ENCODE measurements at regions not wholly inside any gene's neighbourhood (a gene's known extent, or its start where the extent isn't known, plus 50 kb on each side); places are given as distances from the start of the nearest gene placed in this dataset.
"Not testable (repeated sequence)": the region's sequence is repeated elsewhere in the genome, so short reads cannot be mapped to it uniquely, and the experiment has no call there.

DNA sequence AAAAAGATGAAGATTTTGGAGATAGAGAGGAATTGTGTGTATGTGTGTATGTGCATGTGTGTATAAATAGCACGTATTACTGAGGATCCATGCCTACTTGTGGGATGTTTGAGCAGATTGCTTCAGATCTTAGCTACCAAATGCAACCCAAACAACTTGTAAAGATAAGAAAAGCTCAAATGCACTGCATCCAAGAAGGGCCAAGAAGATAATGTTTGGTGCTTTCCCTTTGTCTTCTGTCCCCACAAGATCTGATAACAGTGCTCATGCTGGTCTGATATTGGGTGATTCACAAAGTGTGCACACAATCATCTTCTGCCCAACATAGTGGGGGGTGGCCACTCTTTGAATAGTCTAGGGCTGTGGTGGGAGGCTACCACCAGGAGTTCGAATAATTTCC is 284.8 kb upstream of the CYRIA start:
- no peak for DNase-seq

GRCh38 chr2:16948710-16949109 is 283.1 kb upstream of the CYRIA start:
- no peak for DNase-seq

DNA sequence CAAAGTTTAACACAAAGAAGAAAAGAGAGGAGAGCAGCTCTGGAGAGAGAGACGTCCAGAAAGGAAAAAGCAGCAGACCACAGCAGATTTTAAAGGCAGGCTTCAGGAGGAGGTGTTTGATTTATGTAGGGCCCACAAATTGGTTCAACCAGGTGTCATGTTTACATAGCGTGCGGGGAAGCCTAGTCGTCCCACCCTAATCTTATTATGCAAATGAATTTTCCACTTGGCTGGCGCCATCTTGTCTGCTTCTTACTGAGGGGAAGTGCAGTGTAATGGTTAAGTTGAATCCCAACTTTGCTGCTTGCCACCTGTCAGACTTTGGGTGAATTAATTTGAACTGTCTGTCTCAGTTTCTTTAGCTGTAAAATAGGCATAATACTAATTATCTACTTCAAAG is 282.4 kb upstream of the CYRIA start:
- peak; percentile 71 for DNase-seq

DNA sequence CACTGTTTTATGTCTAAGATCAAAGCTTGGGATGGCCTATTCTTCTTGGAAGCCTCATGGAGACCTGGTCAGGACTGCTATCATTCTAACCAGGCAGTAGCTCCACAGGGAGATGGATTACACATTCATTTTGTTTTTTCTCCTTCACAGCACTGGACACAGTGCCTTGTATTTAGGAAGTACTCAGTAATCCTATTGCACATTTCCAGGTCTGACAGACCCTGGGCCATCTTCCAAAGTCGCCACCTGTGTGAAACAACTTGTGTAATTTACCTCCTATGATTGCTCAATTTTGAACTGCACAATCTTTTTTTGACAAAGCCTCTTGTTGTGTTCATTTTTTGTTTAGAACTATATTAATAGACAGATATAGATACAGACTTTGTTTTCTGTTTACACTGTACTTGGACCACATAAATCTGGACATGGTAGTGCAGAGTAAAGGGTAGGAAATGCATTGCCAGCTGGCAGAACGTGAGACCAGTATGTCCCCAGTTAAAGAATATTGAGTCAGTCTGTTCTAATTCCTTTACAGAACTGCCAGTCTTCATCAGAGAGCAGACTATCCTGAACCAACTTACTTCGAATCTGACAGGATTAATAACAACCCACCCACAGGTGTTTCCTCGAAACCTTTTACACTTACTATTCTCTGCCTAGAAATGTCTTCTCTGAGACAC is 277.8 kb upstream of the CYRIA start:
- no peak for DNase-seq

- DNase-seq, result no peak
These were observed 274.6 kb upstream of the CYRIA start for GRCh38 chr2:16940214-16940613.

- no peak for DNase-seq
These were observed 274.1 kb upstream of the CYRIA start for GRCh38 chr2:16939771-16940170.

GRCh38 chr2:16933355-16933754 is 267.7 kb upstream of the CYRIA start:
- DNase-seq, result no peak

DNA sequence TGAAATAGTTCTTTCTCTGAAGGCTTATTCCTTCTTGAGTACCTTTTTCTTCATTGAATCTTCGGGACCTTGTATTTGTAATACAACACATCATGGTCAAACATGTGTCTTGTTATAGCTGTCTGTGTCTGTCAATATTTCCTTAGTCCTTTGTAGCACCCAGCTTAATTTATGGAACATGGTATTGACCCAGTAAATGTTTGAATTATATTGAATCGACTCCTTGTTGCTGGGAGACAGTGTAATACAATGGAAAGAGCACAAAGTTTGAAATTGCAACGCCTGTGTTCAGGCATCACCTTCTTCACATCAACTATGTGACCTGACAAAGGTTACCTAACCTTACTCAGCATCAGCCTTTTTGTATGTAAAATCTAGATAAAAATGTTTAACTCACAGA is 267.2 kb upstream of the CYRIA start:
- DNase-seq, result no peak

DNA sequence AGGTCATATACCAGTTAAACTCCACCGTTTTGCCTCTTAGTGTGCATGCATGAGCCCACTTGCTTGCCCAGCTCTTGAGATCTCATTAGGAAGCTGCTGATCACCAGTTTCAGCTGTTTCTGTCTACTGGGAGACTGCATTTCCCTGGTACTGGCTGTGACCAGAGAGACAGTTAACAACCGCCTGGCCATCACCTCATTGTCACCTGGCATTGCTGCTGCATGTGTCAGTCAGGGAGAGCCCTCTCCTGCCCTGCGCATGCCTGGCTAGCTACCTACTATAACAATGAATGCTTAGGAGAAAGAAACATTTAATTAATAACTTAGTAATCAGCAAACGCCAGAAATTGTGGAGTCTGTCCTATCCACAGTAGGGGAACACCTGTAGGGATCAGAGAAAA is 265.8 kb upstream of the CYRIA start:
- DNase-seq, result no peak

GRCh38 chr2:16927398-16927797 is 261.8 kb upstream of the CYRIA start:
- DNase-seq, result no peak

DNA sequence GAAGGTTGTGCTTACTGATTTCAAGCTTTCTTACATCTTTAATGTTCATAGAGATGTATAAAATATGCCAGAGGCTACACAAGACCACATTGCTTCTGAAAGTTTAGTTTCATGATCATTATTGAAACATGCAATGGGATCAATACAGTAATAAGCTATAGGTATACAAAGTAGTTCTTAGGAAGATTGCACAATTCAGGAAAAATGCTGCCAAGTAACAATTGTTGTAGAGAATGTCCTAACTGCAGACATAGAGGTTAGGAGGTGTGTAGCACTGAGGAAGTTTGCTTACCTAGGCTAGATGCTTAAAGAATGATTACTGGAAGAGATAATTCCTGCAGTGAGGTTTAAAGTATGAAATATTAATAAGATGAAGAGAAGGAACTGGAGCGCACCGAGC is 259.5 kb upstream of the CYRIA start:
- no peak for DNase-seq

DNA sequence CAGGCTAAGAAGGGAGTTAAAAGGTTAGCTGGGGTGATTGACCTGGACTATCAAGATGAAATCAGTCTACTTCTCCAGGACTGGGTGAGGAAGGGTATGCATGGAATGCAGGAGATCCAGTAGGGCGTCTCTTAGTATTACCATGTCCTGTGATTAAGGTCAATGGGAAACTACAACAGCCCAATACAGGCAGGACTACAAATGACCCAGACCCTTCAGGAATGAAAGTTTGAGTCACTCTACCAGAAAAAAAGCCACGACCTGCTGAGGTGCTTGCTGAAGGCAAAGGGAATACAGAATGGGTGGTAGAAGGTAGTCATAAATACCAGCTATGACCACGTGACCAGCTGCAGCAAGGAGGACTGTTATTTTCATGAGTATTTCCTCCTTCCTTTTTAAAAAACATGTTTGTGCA is 249.7 kb upstream of the CYRIA start:
- not testable (repeated sequence) for DNase-seq

GRCh38 chr2:16911746-16912145 is 246.1 kb upstream of the CYRIA start:
- no peak for DNase-seq

DNA sequence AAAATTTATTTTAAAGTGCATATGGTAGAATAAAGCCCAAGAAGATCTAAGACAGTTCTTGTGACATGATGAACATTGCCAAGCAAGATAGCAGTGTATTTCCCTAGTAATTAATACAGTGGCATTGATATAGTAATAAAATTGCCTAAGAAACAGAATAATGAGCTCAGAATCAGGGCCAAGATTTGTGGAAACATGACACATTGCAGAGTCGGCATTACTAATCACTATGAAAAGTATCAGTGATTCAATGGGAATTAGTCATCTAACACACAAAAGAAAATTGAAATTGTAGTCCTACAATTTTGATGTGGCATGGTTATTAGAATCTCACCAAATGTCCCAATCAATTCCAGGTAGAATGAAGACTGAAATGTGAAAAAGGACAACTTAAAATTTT is 243.0 kb upstream of the CYRIA start:
- no peak for DNase-seq

DNA sequence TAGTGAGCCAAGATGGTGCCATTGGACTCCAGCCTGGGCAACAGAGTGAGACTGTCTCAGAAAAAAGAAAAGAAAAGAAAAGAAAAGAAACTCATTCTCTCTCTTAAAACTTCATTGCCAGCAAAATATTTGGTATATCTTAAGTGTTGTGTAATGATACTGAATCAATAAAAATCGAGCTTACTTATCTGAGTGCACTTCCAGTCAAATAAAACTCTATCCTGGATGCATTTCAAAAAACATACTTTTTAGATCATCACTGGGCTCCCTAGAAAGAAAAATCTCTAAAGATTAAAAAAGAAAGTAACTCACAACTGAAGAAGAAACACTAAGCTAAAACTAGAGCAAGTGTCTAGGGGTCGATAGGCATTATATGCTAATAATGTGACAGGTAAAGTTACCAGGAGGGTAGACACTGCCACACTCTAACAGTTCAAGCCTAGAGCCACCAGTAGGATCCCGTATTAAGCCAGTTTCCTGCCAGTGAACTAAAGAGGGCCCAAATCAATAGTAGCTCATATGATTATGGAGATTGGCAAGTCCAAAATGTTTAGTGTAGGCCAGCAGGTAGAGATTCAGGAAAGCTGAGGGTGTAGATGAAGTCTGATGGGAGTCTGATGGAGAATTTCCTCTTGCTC is 242.1 kb upstream of the CYRIA start:
- no peak for DNase-seq

GRCh38 chr2:16905325-16905724 is 239.7 kb upstream of the CYRIA start:
- not testable (repeated sequence) for DNase-seq

- DNase-seq, result no peak
These were observed 234.9 kb upstream of the CYRIA start for GRCh38 chr2:16900405-16901025.

GRCh38 chr2:16899958-16900357 is 234.3 kb upstream of the CYRIA start:
- no peak for DNase-seq

- no peak for DNase-seq
These were observed 224.4 kb upstream of the CYRIA start for GRCh38 chr2:16890081-16890480.

DNA sequence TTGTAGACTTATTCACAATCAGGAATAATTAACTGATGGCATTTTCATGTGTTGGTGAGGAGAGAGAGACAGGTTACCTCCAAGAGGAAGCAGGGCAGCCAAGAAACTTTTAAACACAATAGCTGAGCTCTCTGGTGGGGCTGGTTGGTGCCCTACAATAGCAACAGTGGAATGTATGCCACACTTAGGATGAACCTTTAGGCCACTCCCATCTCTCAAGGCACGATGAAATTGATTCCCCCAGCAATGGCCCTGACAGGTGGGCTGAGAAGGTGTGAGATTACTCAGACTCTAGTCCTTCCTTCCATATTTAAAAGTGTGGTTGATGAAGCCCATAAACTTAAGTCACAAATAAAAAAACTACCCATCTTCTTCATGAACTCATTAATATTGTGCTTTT is 219.4 kb upstream of the CYRIA start:
- DNase-seq, result no peak

DNA sequence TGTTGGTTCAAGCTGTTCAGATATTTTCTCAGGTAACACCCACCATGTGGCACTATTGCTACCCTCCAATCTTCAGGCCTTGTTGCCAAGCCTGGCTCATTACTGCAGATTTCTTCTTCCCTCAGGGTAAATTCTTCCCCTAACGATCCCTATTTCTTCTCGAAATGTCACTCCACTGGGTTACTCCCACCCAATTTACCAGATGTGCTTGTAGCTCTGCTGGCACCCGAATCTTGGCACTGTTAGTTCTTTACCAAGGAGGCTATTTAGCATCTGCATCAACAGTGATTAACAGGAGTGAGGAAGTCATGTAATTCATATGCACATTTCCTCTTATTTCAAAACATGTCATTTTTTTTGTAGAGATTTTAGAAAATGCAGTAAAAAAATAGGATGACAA is 217.1 kb upstream of the CYRIA start:
- DNase-seq, result no peak

DNA sequence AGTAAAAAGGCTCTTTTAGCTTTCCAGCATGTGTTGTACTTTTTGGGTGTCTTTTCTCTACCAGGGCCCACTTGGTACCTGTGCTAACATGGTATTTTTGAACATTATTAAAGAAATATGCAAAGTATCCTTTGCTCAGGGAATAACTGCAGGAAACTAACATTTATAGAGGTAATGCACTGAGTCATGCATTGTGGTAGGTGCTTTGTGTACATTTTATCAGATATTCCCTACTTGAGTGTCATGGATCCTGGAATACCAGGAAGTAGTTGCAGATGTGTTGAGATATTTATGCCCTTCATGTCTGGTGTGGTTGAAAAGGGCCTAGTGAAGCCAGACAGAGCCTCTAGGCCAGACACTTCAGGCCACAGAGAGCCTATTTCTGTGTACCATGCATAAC is 215.5 kb upstream of the CYRIA start:
- no peak for DNase-seq

DNA sequence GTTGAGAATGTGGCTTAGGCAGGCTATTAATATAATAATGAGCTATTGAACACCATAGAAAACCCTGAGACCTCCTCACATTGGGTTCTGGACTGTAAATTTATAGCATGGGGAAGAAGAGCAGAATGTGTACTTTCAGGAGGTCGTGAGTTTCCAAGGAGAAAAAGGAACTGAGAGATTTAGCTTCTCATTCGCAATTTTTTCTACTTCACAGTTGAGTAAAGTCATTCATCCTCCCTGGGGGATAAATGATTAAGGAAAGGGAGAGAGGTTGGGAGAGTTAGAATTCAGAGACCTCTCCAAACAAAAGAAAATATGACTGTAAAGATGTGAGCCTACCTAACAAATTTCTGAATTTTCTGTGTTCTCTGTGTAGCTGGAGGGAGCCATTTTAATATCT is 205.8 kb upstream of the CYRIA start:
- no peak for DNase-seq

DNA sequence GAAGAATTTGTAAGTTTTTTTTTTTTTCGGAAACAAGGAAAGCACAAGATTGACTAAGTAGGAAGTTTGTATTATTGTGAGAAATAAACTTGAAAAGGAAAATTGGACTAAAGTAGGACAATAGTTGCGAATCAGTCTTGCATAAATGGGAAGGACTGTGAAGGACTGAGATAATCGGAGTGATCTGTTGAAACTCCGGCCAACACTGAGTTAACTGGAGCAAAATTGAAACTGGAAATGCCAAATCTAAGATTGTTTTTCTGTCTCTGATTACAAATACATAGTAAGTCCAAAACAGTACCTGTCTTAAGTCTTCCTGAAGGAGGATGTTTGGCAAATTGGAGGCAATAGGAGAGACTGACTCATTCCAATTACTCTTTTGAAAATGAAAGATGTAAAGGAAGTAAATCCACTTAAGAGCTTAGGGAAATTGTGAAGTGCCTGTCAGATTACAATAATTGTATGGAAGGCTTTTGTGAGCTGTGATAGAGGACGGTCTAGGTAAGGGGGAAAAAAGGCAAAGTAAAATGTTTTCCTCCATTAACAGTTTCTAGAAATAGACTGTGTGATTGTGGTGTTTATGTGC is 204.9 kb upstream of the CYRIA start:
- DNase-seq, result no peak

Measured in NCI-H774 (cell line).